K562 (cell line): ENCODE measurements at regions not wholly inside any gene's neighbourhood (a gene's known extent, or its start where the extent isn't known, plus 50 kb on each side); places are given as distances from the start of the nearest gene placed in this dataset.

Experiments
- ATAC-seq: fragments of 200-7000 bp; cut with Tn5 transposase; 3 replicates; pipeline ENCODE4 v1.9.1; 2020; ENCODE audit warnings: moderate library complexity
- BruUV-seq: library from RNA; stranded (reverse); fragments of 400-500 nt; replicated peaks from 2 replicates; lab custom pipeline; 2021; lab: Mats Ljungman, UMichigan
- CTCF ChIA-PET: fragments of 300-600 bp; formaldehyde crosslinking; extraction: SDS; loops from one replicate; lab custom pipeline; 2021; ENCODE audit warnings: low intra/inter-chr PET ratio; lab: Yijun Ruan, JAX
- POLR2A ChIA-PET: fragments of 300-600, 350-650 bp; sonication (Branson Sonifier 250); formaldehyde crosslinking; extraction: SDS; loops from one replicate; lab custom pipeline; 2021; ENCODE audit warnings: antibody characterized with exemption, inconsistent platforms; lab: Yijun Ruan, JAX
- DNase-seq, 4 experiments: peaks; one replicate each; pipeline versions ENCODE4 v3.0.0 to v3.0.0-alpha.2; 2011 to 2018; ENCODE audit warnings: low spot score in 3 of 4, mixed read lengths in 3 of 4; ENCODE audit errors: extremely low read depth in 1 of 4
- FAIRE-seq: peaks from 2 replicates; lab custom pipeline; 2011; peaks lifted over from hg19 to GRCh38; lab: Jason Lieb, UNC
- H2AFZ ChIP-seq: 2 replicates; pipeline ENCODE4 v1.6.0; 2011; ENCODE audit warnings: low read depth, low read length, control low read depth, inconsistent platforms
- H3K27ac ChIP-seq: fragments of 200-600 bp; 3 replicates; pipeline ENCODE4 v1.8.0; 2011; ENCODE audit warnings: low read depth, mild to moderate bottlenecking, control low read depth, inconsistent platforms, low read length, moderate library complexity, mixed read lengths; ENCODE audit errors: extremely low read depth
- H3K27me3 ChIP-seq, 2 experiments: fragments of 300-600 bp in 1 of 2; 2 replicates in 1 of 2; 3 replicates in 1 of 2; pipeline versions ENCODE4 v1.6.0 to v1.8.0; 2011; ENCODE audit warnings: inconsistent platforms in 2 of 2, low read length in 2 of 2, mild to moderate bottlenecking in 1 of 2, mixed read lengths in 1 of 2, moderate library complexity in 1 of 2; ENCODE audit not compliant: control insufficient read depth in 2 of 2, insufficient read depth in 2 of 2
- H3K36me3 ChIP-seq: fragments of 300-600 bp; 3 replicates; pipeline ENCODE4 v1.8.0; 2011; ENCODE audit warnings: mild to moderate bottlenecking, low read length, inconsistent platforms; ENCODE audit not compliant: control insufficient read depth, insufficient read depth
- H3K4me1 ChIP-seq, 2 experiments: fragments of 200-600 bp in 1 of 2; replicated peaks in 1 of 2; 2 replicates in 1 of 2; 3 replicates in 1 of 2; pipeline versions ENCODE4 v1.5.1 to v1.8.0; 2011; ENCODE audit warnings: inconsistent platforms in 2 of 2, low read length in 2 of 2, mild to moderate bottlenecking in 1 of 2, mixed read lengths in 1 of 2, moderate library complexity in 1 of 2; ENCODE audit not compliant: control insufficient read depth in 2 of 2, insufficient read depth in 2 of 2
- H3K4me2 ChIP-seq: 2 replicates; pipeline ENCODE4 v1.6.1; 2011; ENCODE audit warnings: low read length, control low read depth, inconsistent platforms, mixed read lengths; ENCODE audit not compliant: insufficient read depth
- H3K4me3 ChIP-seq: fragments of 200-600 bp; sonication (generic), shearing (Covaris generic); 2 replicates; pipeline ENCODE4 v1.5.1; 2016; ENCODE audit warnings: control low read depth, inconsistent platforms
- H3K79me2 ChIP-seq: fragments of 200-600 bp; 3 replicates; pipeline ENCODE4 v1.8.0; 2011; ENCODE audit warnings: low read length, inconsistent platforms; ENCODE audit not compliant: control insufficient read depth, insufficient read depth
- H3K9ac ChIP-seq, 2 experiments: 2 replicates each; pipeline versions ENCODE4 v1.6.0 to v1.6.1; 2011; ENCODE audit warnings: low read depth in 2 of 2, low read length in 2 of 2, control low read depth in 1 of 2, inconsistent platforms in 1 of 2, mild to moderate bottlenecking in 1 of 2, mixed read lengths in 1 of 2; ENCODE audit not compliant: insufficient read depth in 1 of 2
- H3K9me1 ChIP-seq: one replicate; pipeline ENCODE4 v1.6.0; 2011; ENCODE audit warnings: inconsistent platforms, mild to moderate bottlenecking, low read length, moderate library complexity; ENCODE audit not compliant: control insufficient read depth, insufficient read depth
- H3K9me3 ChIP-seq: replicated peaks from 2 replicates; pipeline ENCODE4 v1.5.1; 2011; ENCODE audit warnings: low read depth, low read length, inconsistent platforms; ENCODE audit not compliant: control insufficient read depth, insufficient read depth
- H4K20me1 ChIP-seq: replicated peaks from 2 replicates; pipeline ENCODE4 v1.6.1; 2011; ENCODE audit warnings: low read length, inconsistent platforms, mixed read lengths; ENCODE audit not compliant: control insufficient read depth, insufficient read depth
- ARID1B ChIP-seq: fragments of 450-650 bp; IDR thresholded peaks from 2 replicates; pipeline ENCODE4 v1.6.1; 2016; ENCODE audit warnings: antibody characterized with exemption, mild to moderate bottlenecking, inconsistent platforms
- C11orf30 ChIP-seq: fragments of 450-650 bp; IDR thresholded peaks from 2 replicates; pipeline ENCODE4 v1.6.1; 2016; ENCODE audit warnings: low read depth, mild to moderate bottlenecking
- FIP1L1 ChIP-seq: fragments of 200-400 bp; formaldehyde crosslinking; IDR thresholded peaks from 2 replicates; pipeline ENCODE4 v1.6.1; 2018; ENCODE audit warnings: mild to moderate bottlenecking, low read depth, low read length; ENCODE audit not compliant: poor library complexity, severe bottlenecking
- MAFF ChIP-seq: IDR thresholded peaks from 2 replicates; pipeline ENCODE4 v1.6.1; 2012; ENCODE audit warnings: low read length, improper control_type of control experiment
- MTF1 ChIP-seq: fragments of 250-450 bp; sonication (Bioruptor Pico); IDR thresholded peaks from 2 replicates; pipeline ENCODE4 v1.9.0; 2021; ENCODE audit warnings: moderate library complexity, mild to moderate bottlenecking, inconsistent platforms, borderline replicate concordance
- POLR2B ChIP-seq: fragments of 450-650 bp; IDR thresholded peaks from 2 replicates; pipeline ENCODE4 v1.6.1; 2018; ENCODE audit warnings: low read depth; ENCODE audit not compliant: partially characterized antibody
- SMARCC2 ChIP-seq: fragments of 450-650 bp; IDR thresholded peaks from 2 replicates; pipeline ENCODE4 v1.6.1; 2017; ENCODE audit warnings: antibody characterized with exemption, moderate library complexity, mild to moderate bottlenecking, low read depth
- STAT6 ChIP-seq: sonication (generic); formaldehyde crosslinking; IDR thresholded peaks from 2 replicates; pipeline ENCODE4 v1.8.1; 2023; ENCODE audit warnings: mild to moderate bottlenecking, missing genetic modification reagents
- TEAD2 ChIP-seq: fragments of 450-650 bp; IDR thresholded peaks from 2 replicates; pipeline ENCODE4 v1.6.1; 2016; ENCODE audit warnings: missing genetic modification characterization, control low read depth, missing compliant biosample characterization
- TOE1 ChIP-seq, 2 experiments: fragments of 450-650 bp in 1 of 2; sonication (generic) in 1 of 2; formaldehyde crosslinking in 1 of 2; IDR thresholded peaks; 2 replicates each; pipeline versions ENCODE4 v1.7.1 to v1.8.0; 2016 to 2022; ENCODE audit warnings: borderline replicate concordance in 2 of 2, mild to moderate bottlenecking in 2 of 2, antibody characterized with exemption in 1 of 2, inconsistent platforms in 1 of 2, low read depth in 1 of 2, missing genetic modification reagents in 1 of 2, moderate library complexity in 1 of 2
- ZNF140 ChIP-seq: fragments of 250-450 bp; sonication (Bioruptor Pico); IDR thresholded peaks from 2 replicates; pipeline ENCODE4 v1.8.0; 2021; ENCODE audit warnings: moderate library complexity, mild to moderate bottlenecking, inconsistent platforms
- ZNF277 ChIP-seq: fragments of 250-450 bp; sonication (Bioruptor Pico); IDR thresholded peaks from 2 replicates; pipeline ENCODE4 v1.8.0; 2022; ENCODE audit warnings: inconsistent platforms, mild to moderate bottlenecking, moderate library complexity, borderline replicate concordance
- ZNF830 ChIP-seq: fragments of 250-450 bp; sonication (Bioruptor Pico); IDR thresholded peaks from 2 replicates; pipeline ENCODE4 v1.5.0; 2021; ENCODE audit warnings: mild to moderate bottlenecking
- WGBS: fragments of 100-300 bp; shearing (Covaris generic); methylation state at CpG from one replicate; pipeline ENCODE4 v1.1.6; 2016; ENCODE audit warnings: low coverage, mixed read lengths; ENCODE audit not compliant: insufficient coverage; ENCODE audit errors: missing lambda C conversion rate; 5-methylcytosine and 5-hydroxymethylcytosine counted together
- in situ Hi-C: fragments of 300-500 bp; cut with MboI; formaldehyde crosslinking; loops from 4 replicates; pipeline ENCODE4 v1.15.0; 2018; ENCODE audit warnings: inconsistent platforms, mixed read lengths
- intact Hi-C: fragments of 100-400 bp; cut with micrococcal nuclease; formaldehyde crosslinking; loops from 2 replicates; pipeline ENCODE4 v1.14.2; 2022
- TF ChIP-seq, protein P1 (sequence below): IDR thresholded peaks from 2 replicates; pipeline ENCODE4 v1.6.1; 2014; ENCODE audit warnings: antibody characterized with exemption
- TF ChIP-seq, protein P2 (sequence below): fragments of 250-450 bp; sonication (Bioruptor Pico); IDR thresholded peaks from 2 replicates; pipeline ENCODE4 v1.8.0; 2021; ENCODE audit warnings: borderline replicate concordance, mild to moderate bottlenecking, moderate library complexity; ENCODE audit not compliant: poor library complexity, severe bottlenecking

DNA sequence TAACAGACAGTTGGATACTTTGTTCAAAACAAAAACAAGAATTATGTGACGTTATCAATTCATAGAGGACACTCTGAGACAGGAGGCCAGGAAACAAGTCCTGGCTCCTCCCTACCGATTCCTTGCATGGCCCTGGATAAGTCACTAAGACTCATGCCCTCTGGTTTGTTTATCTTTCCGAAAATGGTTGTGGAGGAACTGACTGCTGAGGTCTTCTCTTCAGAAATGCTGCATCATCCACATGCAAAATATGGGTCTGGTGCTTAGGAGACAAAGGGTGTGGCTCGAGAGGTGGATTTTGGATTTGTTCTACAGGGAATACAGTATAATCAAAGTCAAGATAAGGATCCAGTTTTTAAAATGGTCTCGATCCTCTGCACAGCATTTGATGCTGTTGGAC, 130.9 kb downstream of the RELL1 start:
- ATAC-seq (no peak), FAIRE-seq (peak; percentile 56), DNase-seq (peak in 1 of 4 experiments; percentile 9)
- ChIA-PET POLR2A (no interaction called here), CTCF (no interaction called here)
- Histone ChIP-seq H3K9me1 (no peaks in the 10 kb centered on the region), H3K4me1 (no peaks in the 10 kb centered on the region), H3K27ac (no peak overlapping the region), H3K4me3 (no peak overlapping the region), H3K36me3 (no peaks in the 10 kb centered on the region), H3K4me2 (no peak overlapping the region), H3K9ac (no peak overlapping the region), H4K20me1 (no peaks in the 10 kb centered on the region), H3K9me3 (no peaks in the 10 kb centered on the region), H3K27me3 (no peaks in the 10 kb centered on the region), H2AFZ (0 out of 2 replicates have a peak overlapping the region, but pooled peaks have one; percentile 9), H3K79me2 (no peaks in the 10 kb centered on the region)
- intact Hi-C loops: no loop called here
- in situ Hi-C loops: no loop called here
- WGBS: 0% methylated on average over 5 of the region's 5 CpGs
- no TSS peak for BruUV-seq
- TF ChIP-seq MTF1 (CRISPR knock-in tag) (no peak), TEAD2 (tag) (no peak), MAFF (peak; percentile 33; the same call in 1 of the 2 replicates), POLR2B (no peak), TOE1 (IDR thresholded peaks at IDR 0.05; ENCODE audit: borderline replicate concordance) (no peak), TOE1 (CRISPR knock-in tag; IDR thresholded peaks at IDR 0.05; ENCODE audit: borderline replicate concordance, low read depth) (no peak), ARID1B (no peak), ZNF140 (CRISPR knock-in tag) (no peak), ZNF277 (no peak), ZNF830 (CRISPR knock-in tag) (no peak), FIP1L1 (no peak), STAT6 (no peak), SMARCC2 (no peak), C11orf30 (peak; percentile 47; the same call in 1 of the 2 replicates)
- TF ChIP-seq, protein P1, sequence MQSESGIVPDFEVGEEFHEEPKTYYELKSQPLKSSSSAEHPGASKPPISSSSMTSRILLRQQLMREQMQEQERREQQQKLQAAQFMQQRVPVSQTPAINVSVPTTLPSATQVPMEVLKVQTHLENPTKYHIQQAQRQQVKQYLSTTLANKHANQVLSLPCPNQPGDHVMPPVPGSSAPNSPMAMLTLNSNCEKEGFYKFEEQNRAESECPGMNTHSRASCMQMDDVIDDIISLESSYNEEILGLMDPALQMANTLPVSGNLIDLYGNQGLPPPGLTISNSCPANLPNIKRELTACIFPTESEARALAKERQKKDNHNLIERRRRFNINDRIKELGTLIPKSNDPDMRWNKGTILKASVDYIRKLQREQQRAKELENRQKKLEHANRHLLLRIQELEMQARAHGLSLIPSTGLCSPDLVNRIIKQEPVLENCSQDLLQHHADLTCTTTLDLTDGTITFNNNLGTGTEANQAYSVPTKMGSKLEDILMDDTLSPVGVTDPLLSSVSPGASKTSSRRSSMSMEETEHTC: no peak
- TF ChIP-seq, protein P2, sequence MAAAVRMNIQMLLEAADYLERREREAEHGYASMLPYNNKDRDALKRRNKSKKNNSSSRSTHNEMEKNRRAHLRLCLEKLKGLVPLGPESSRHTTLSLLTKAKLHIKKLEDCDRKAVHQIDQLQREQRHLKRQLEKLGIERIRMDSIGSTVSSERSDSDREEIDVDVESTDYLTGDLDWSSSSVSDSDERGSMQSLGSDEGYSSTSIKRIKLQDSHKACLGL (CRISPR knock-in tag): no peak
